GM23338 (cell line): ENCODE measurements at regions not wholly inside any gene's neighbourhood (a gene's known extent, or its start where the extent isn't known, plus 50 kb on each side); places are given as distances from the start of the nearest gene placed in this dataset.

ENCODE experiments used
- ATAC-seq: fragments of 200-7000 bp; cut with Tn5 transposase; 3 replicates; pipeline ENCODE4 v1.9.1; 2020
- DNase-seq: peaks from one replicate; pipeline ENCODE4 v3.0.0-alpha.2; 2015; ENCODE audit warnings: low spot score
- H2AFZ ChIP-seq: fragments of 200-600 bp; sonication (generic); 2 replicates; pipeline ENCODE4 v1.8.0; 2016; ENCODE audit warnings: antibody characterized with exemption, mild to moderate bottlenecking, moderate library complexity
- H3F3A ChIP-seq: fragments of 200-600 bp; sonication (generic); replicated peaks from 2 replicates; pipeline ENCODE4 v1.8.0; 2017; ENCODE audit warnings: antibody characterized with exemption, mixed run types, low read depth
- H3K27ac ChIP-seq: fragments of 200-600 bp; sonication (generic); 2 replicates; pipeline ENCODE4 v1.6.1; 2016; ENCODE audit warnings: low read depth
- H3K27me3 ChIP-seq: fragments of 200-600 bp; sonication (generic); 2 replicates; pipeline ENCODE4 v1.8.0; 2016; ENCODE audit warnings: mild to moderate bottlenecking, mixed run types, moderate library complexity; ENCODE audit not compliant: insufficient read depth
- H3K36me3 ChIP-seq: fragments of 200-600 bp; sonication (generic); 2 replicates; pipeline ENCODE4 v1.8.0; 2016; ENCODE audit warnings: mild to moderate bottlenecking; ENCODE audit not compliant: insufficient read depth
- H3K4me1 ChIP-seq: fragments of 200-600 bp; sonication (generic); 2 replicates; pipeline ENCODE4 v1.8.0; 2016; ENCODE audit warnings: mild to moderate bottlenecking, moderate library complexity; ENCODE audit not compliant: insufficient read depth
- H3K4me2 ChIP-seq: fragments of 200-600 bp; sonication (generic); 2 replicates; pipeline ENCODE4 v1.7.1; 2017; ENCODE audit warnings: mixed run types
- H3K4me3 ChIP-seq: fragments of 200-600 bp; sonication (generic); 2 replicates; pipeline ENCODE4 v1.6.1; 2016; ENCODE audit warnings: mixed run types
- H3K79me2 ChIP-seq: fragments of 200-600 bp; sonication (generic); replicated peaks from 2 replicates; pipeline ENCODE4 v1.8.0; 2017; ENCODE audit warnings: mild to moderate bottlenecking; ENCODE audit not compliant: insufficient read depth
- H3K9me2 ChIP-seq: fragments of 200-600 bp; sonication (generic); 2 replicates; pipeline ENCODE4 v1.8.0; 2017; ENCODE audit not compliant: insufficient read depth
- H4K20me1 ChIP-seq: fragments of 200-600 bp; sonication (generic); replicated peaks from 2 replicates; pipeline ENCODE4 v1.8.0; 2017; ENCODE audit warnings: mild to moderate bottlenecking; ENCODE audit not compliant: insufficient read depth
- H3K27ac Mint-ChIP-seq: 2 replicates; pipeline ENCODE4 v1.8.0; 2020; ENCODE audit warnings: inconsistent platforms, mild to moderate bottlenecking, moderate library complexity, mixed read lengths
- H3K27me3 Mint-ChIP-seq: 3 replicates; pipeline ENCODE4 v1.8.0; 2022; ENCODE audit warnings: low read depth, mild to moderate bottlenecking, moderate library complexity, mixed read lengths, inconsistent platforms; ENCODE audit not compliant: insufficient read depth, poor library complexity
- H3K36me3 Mint-ChIP-seq: 3 replicates; pipeline ENCODE4 v1.8.0; 2021; ENCODE audit warnings: low read depth, mild to moderate bottlenecking, inconsistent platforms, moderate library complexity, mixed read lengths
- H3K4me1 Mint-ChIP-seq: 3 replicates; pipeline ENCODE4 v1.8.0; 2020; ENCODE audit warnings: mild to moderate bottlenecking, inconsistent platforms, mixed read lengths
- H3K4me3 Mint-ChIP-seq: 3 replicates; pipeline ENCODE4 v1.8.0; 2021; ENCODE audit warnings: moderate library complexity, mild to moderate bottlenecking, inconsistent platforms, mixed read lengths
- H3K9me3 Mint-ChIP-seq: 3 replicates; pipeline ENCODE4 v1.8.0; 2020; ENCODE audit warnings: moderate library complexity, mild to moderate bottlenecking, inconsistent platforms, mixed read lengths
- CREB1 ChIP-seq: fragments of 250-450 bp; sonication (Bioruptor Pico); IDR thresholded peaks from 2 replicates; pipeline ENCODE4 v1.5.0; 2020; ENCODE audit warnings: low read depth, mild to moderate bottlenecking, moderate library complexity
- CTCF ChIP-seq, 2 experiments: fragments of 200-600 bp in 1 of 2; sonication (generic) in 1 of 2; conservative IDR thresholded peaks; 2 replicates each; pipeline versions ENCODE4 v1.5.1 to v1.6.1; 2016 to 2017; ENCODE audit warnings: antibody characterized with exemption in 2 of 2, low read depth in 2 of 2, mild to moderate bottlenecking in 2 of 2, moderate library complexity in 1 of 2
- ETS1 ChIP-seq: IDR thresholded peaks from 2 replicates; pipeline ENCODE4 v1.6.1; 2016; ENCODE audit warnings: antibody characterized with exemption
- EZH2 ChIP-seq: fragments of 200-600 bp; sonication (generic); IDR thresholded peaks from one replicate; pipeline ENCODE4 v1.8.0; 2017; ENCODE audit warnings: antibody characterized with exemption, mild to moderate bottlenecking, low read depth; ENCODE audit not compliant: unreplicated experiment
- EZH2phosphoT487 ChIP-seq: fragments of 200-600 bp; sonication (generic); IDR thresholded peaks from one replicate; pipeline ENCODE4 v1.8.1; 2018; ENCODE audit warnings: antibody characterized with exemption; ENCODE audit not compliant: unreplicated experiment
- JUNB ChIP-seq: IDR thresholded peaks from one replicate; pipeline ENCODE4 v1.6.1; 2016; ENCODE audit warnings: antibody characterized with exemption; ENCODE audit not compliant: unreplicated experiment
- NANOG ChIP-seq: IDR thresholded peaks from 2 replicates; pipeline ENCODE4 v1.6.1; 2016; ENCODE audit warnings: antibody characterized with exemption, borderline replicate concordance
- POLR2AphosphoS5 ChIP-seq: IDR thresholded peaks from 2 replicates; pipeline ENCODE4 v1.6.1; 2016; ENCODE audit warnings: antibody characterized with exemption, low read depth
- REST ChIP-seq: IDR thresholded peaks from one replicate; pipeline ENCODE4 v1.6.1; 2018; ENCODE audit warnings: antibody characterized with exemption; ENCODE audit not compliant: unreplicated experiment
- STAT1 ChIP-seq: IDR thresholded peaks from one replicate; pipeline ENCODE4 v1.6.1; 2016; ENCODE audit warnings: antibody characterized with exemption; ENCODE audit not compliant: unreplicated experiment
- ZNF114 ChIP-seq: fragments of 250-450 bp; sonication (Bioruptor Pico); IDR thresholded peaks from 2 replicates; pipeline ENCODE4 v1.5.0; 2020; ENCODE audit warnings: mild to moderate bottlenecking, moderate library complexity
- ZNF331 ChIP-seq: fragments of 250-450 bp; sonication (Bioruptor Pico); IDR thresholded peaks from 2 replicates; pipeline ENCODE4 v1.5.0; 2020; ENCODE audit warnings: low read depth, mild to moderate bottlenecking, moderate library complexity
- ZNF462 ChIP-seq: fragments of 250-450 bp; sonication (Bioruptor Pico); IDR thresholded peaks from 2 replicates; pipeline ENCODE4 v1.5.0; 2020; ENCODE audit warnings: mild to moderate bottlenecking, moderate library complexity

DNA sequence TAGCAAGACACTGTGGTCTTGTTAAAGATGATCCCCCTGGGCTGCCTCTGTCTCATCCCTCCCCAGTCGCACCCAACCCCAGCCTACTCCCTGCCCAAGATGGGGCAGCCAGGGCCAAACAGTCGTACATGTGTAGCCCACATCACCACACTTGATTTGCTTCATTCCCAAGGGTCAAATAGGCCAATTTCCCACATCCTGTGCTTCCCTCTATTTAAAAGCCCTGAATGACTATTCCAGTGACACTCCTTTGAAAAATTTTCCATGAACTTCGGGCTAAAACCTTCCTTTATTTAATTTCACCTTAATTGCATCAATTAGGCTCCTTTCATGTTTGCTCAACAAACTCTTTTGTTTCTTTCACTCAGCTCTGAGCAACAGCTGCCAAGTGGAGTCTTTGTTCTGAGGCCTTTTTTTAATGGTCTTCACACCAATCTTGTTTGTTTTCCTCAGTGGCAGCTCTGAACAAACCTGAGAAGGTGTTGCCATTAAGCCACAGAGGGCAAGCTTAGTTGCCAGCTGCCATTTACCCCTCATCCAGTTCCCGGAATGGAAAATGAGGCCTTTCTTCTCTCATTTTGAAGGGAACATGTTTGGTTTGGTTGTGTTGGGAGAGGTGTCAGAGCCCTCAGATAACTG lies 126.9 kb downstream of the APIP start:
- no peak for TF ChIP-seq POLR2AphosphoS5
- no peak for TF ChIP-seq EZH2
- no peak for TF ChIP-seq REST
- no peak for TF ChIP-seq ZNF114 (CRISPR knock-in tag)
- TF ChIP-seq EZH2phosphoT487, result no peak
- no peak for TF ChIP-seq ZNF462 (CRISPR knock-in tag)
- no peak for TF ChIP-seq NANOG
- no peak for TF ChIP-seq ETS1
- no peak for TF ChIP-seq ZNF331 (CRISPR knock-in tag)
- no peak for TF ChIP-seq CREB1 (CRISPR knock-in tag)
- no peak for TF ChIP-seq STAT1
- TF ChIP-seq JUNB, result no peak
- no peak for TF ChIP-seq CTCF (conservative IDR thresholded peaks at IDR 0.05; ENCODE audit: low read depth in 2 of 2)
- no peaks in the 10 kb centered on the region for H3K27me3 Mint-ChIP-seq
- H4K20me1 ChIP-seq, result no peaks in the 10 kb centered on the region
- peaks cover 3% of the 10 kb centered on the region; the same call in 1 of the 3 replicates for H3K4me1 Mint-ChIP-seq
- H3K4me1 ChIP-seq, result peaks cover 6% of the 10 kb centered on the region; the same call in 1 of the 2 replicates
- H3K36me3 ChIP-seq, result no peaks in the 10 kb centered on the region
- no peak overlapping the region for H3K4me3 Mint-ChIP-seq
- H3F3A ChIP-seq, result no peaks in the 10 kb centered on the region
- no peaks in the 10 kb centered on the region for H3K79me2 ChIP-seq
- H3K27me3 ChIP-seq, result no peaks in the 10 kb centered on the region
- no peak overlapping the region for H2AFZ ChIP-seq
- no peaks in the 10 kb centered on the region for H3K9me2 ChIP-seq
- H3K27ac ChIP-seq, result no peak overlapping the region
- H3K9me3 Mint-ChIP-seq, result peaks cover 4% of the 10 kb centered on the region
- no peak for DNase-seq
- 0 out of 2 replicates have a peak overlapping the region, but pooled peaks have one; percentile 43 for H3K27ac Mint-ChIP-seq
- no peak overlapping the region for H3K4me3 ChIP-seq
- H3K4me2 ChIP-seq, result no peak overlapping the region
- no peak for ATAC-seq
- peaks cover 5% of the 10 kb centered on the region; the same call in 2 of the 3 replicates for H3K36me3 Mint-ChIP-seq
